Peyer's patch (tissue), 4 donors: ENCODE measurements at regions not wholly inside any gene's neighbourhood (a gene's known extent, or its start where the extent isn't known, plus 50 kb on each side); places are given as distances from the start of the nearest gene placed in this dataset.

Experiments used
- DNase-seq, 3 donors: peaks; one replicate each; pipeline ENCODE4 v3.0.0-alpha.2; 2017 to 2019
- H3K27ac ChIP-seq, 4 donors: fragments of 200-600 bp; sonication (generic); one replicate each; pipeline ENCODE4 v1.5.1; 2016 to 2019
- H3K27me3 ChIP-seq, 2 donors: fragments of 200-600 bp; sonication (generic); one replicate each; pipeline ENCODE4 v1.5.1; 2019
- H3K36me3 ChIP-seq, 3 donors: fragments of 200-600 bp; sonication (generic); one replicate each; pipeline ENCODE4 v1.5.1; 2016 to 2019
- H3K4me1 ChIP-seq, 4 donors: fragments of 200-600 bp; sonication (generic); one replicate each; pipeline ENCODE4 v1.5.1; 2016 to 2019
- H3K4me3 ChIP-seq, 4 donors: fragments of 200-600 bp; sonication (generic); 1 replicate in 3 of 4; 2 replicates in 1 of 4; pipeline ENCODE4 v1.5.1; 2016 to 2019; ENCODE audit warnings: mild to moderate bottlenecking in 1 of 4
- H3K9me3 ChIP-seq, 4 donors: fragments of 200-600 bp; sonication (generic); one replicate each; pipeline ENCODE4 v1.5.1; 2016 to 2019; ENCODE audit warnings: mild to moderate bottlenecking in 1 of 4
- CTCF ChIP-seq, 6 experiments: fragments of 450-650 bp in 4 of 6; fragments of 200-600 bp in 2 of 6; sonication (generic) in 1 of 6; IDR thresholded peaks; one replicate each; pipeline ENCODE4 v1.5.1; 2017 to 2019; ENCODE audit warnings: antibody characterized with exemption in 6 of 6, mild to moderate bottlenecking in 3 of 6, moderate library complexity in 1 of 6
- POLR2A ChIP-seq, 2 donors: fragments of 450-650 bp; IDR thresholded peaks; one replicate each; pipeline ENCODE4 v1.5.1; 2017; ENCODE audit warnings: antibody characterized with exemption in 2 of 2, mild to moderate bottlenecking in 2 of 2, moderate library complexity in 2 of 2

GRCh38 chr4:107312366-107312765 lies 276.3 kb upstream of the DKK2 start:
- H3K36me3 ChIP-seq, result no peaks in the 10 kb centered on the region
- no peak overlapping the region for H3K4me3 ChIP-seq
- H3K27me3 ChIP-seq, result no peaks in the 10 kb centered on the region
- no peaks in the 10 kb centered on the region for H3K9me3 ChIP-seq
- no peak for TF ChIP-seq POLR2A (IDR thresholded peaks at IDR 0.05)
- no peak for TF ChIP-seq CTCF (IDR thresholded peaks at IDR 0.05)
- no peaks in the 10 kb centered on the region for H3K4me1 ChIP-seq
- no peak for DNase-seq
- no peak overlapping the region for H3K27ac ChIP-seq

DNA sequence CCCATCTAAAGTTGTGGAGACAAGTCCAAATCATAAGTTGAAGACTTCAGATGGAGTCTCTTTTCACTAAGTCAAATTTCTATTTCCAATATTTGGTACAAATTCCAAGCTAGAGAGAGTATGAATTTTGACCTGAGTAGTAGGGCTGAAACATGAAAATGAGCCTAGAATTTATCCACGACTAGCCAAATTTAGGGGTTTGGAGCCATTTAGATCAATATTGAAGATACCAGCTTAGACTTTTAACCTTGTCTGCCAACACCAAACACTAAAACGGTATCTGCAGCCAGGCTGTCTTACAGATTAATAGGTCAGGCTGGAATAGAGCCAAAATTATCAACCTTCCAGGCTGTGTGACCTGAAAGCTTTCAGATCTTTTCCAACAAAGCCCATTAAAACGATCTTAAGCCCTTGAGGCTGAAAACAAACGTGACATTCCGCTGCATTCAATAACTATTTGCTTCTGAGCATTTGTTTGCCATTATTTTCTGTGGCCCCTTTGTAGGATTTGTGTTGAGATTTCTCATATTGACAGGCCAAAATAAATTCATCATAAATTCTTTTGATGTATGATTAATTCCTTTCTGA lies 268.7 kb upstream of the DKK2 start:
- no peak for TF ChIP-seq CTCF (IDR thresholded peaks at IDR 0.05)
- Histone ChIP-seq H3K9me3 (no peaks in the 10 kb centered on the region), H3K27ac (no peak overlapping the region), H3K36me3 (no peaks in the 10 kb centered on the region), H3K4me1 (no peaks in the 10 kb centered on the region), H3K27me3 (no peaks in the 10 kb centered on the region), H3K4me3 (no peak overlapping the region)
- DNase-seq, result no peak

DNA sequence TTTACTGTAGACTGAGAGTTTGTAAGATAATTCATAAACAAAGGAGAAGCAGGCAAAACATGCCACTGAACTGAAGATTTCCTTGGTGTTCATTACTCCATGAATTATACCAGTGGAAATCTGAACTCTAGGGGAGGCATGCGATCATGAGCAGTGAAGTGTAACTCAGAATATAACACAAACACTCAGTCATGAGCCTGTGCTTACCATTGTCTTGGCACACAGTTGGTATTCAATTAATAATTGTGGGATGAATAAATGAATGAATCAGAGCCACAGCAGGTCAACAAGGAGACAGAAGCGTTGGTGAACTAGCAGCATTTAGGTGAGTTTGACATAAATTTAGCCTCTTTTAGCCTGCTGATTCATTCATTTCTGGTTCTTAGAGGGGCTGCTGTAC lies 263.5 kb upstream of the DKK2 start:
- no peaks in the 10 kb centered on the region for H3K27me3 ChIP-seq
- no peak overlapping the region for H3K4me3 ChIP-seq
- no peaks in the 10 kb centered on the region for H3K9me3 ChIP-seq
- no peak overlapping the region for H3K27ac ChIP-seq
- no peaks in the 10 kb centered on the region for H3K36me3 ChIP-seq
- no peaks in the 10 kb centered on the region for H3K4me1 ChIP-seq
- TF ChIP-seq CTCF (IDR thresholded peaks at IDR 0.05) (no peak), POLR2A (IDR thresholded peaks at IDR 0.05) (no peak)
- DNase-seq, result no peak

DNA sequence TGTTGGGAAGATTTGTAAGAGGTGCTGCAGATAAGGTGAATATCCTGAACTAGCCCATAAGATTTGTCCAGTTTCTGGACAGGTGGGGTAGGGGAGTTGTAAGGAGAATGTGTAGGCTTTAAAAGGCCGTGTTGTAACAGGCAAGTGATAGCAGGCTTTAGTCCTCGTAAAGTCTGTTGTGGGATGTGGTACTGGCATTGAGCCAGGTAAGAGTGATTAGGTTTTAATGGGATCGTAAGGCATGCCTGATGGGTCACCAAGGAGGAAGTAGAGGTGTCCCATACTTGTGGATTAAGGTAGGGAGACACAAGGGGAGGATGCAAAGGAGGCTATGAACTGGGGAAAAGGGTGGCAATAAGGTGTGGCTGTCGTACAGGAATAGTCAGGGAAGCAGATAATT lies 256.9 kb upstream of the DKK2 start:
- DNase-seq, result no peak
- Histone ChIP-seq H3K36me3 (no peaks in the 10 kb centered on the region), H3K27ac (no peak overlapping the region), H3K9me3 (no peaks in the 10 kb centered on the region), H3K27me3 (no peaks in the 10 kb centered on the region), H3K4me1 (no peaks in the 10 kb centered on the region), H3K4me3 (no peak overlapping the region)
- no peak for TF ChIP-seq CTCF (IDR thresholded peaks at IDR 0.05)
- TF ChIP-seq POLR2A (IDR thresholded peaks at IDR 0.05), result no peak

- TF ChIP-seq POLR2A (IDR thresholded peaks at IDR 0.05) (no peak), CTCF (IDR thresholded peaks at IDR 0.05) (no peak)
- no peak overlapping the region for H3K4me3 ChIP-seq
- no peak for DNase-seq
- H3K27me3 ChIP-seq, result no peaks in the 10 kb centered on the region
- no peaks in the 10 kb centered on the region for H3K4me1 ChIP-seq
- no peaks in the 10 kb centered on the region for H3K9me3 ChIP-seq
- no peaks in the 10 kb centered on the region for H3K36me3 ChIP-seq
- H3K27ac ChIP-seq, result no peak overlapping the region
These were observed 247.8 kb upstream of the DKK2 start for GRCh38 chr4:107283587-107284559.
